HG03064 (cell line): ENCODE measurements at regions not wholly inside any gene's neighbourhood (a gene's known extent, or its start where the extent isn't known, plus 50 kb on each side); places are given as distances from the start of the nearest gene placed in this dataset.
"Not testable (repeated sequence)": the region's sequence is repeated elsewhere in the genome, so short reads cannot be mapped to it uniquely, and the experiment has no call there.

ENCODE experiments used
- ATAC-seq: cut with Tn5 transposase; IDR thresholded peaks from one replicate; pipeline ENCODE4 v1.9.1; 2021; ENCODE audit warnings: low read depth; ENCODE audit not compliant: unreplicated experiment

- ATAC-seq = no peak
These were observed 56.3 kb downstream of the SOX14 start for GRCh38 chr3:137820366-137820765.

- ATAC-seq = no peak
These were observed 71.0 kb downstream of the SOX14 start for GRCh38 chr3:137835096-137835495.

- no peak for ATAC-seq
These were observed 81.1 kb downstream of the SOX14 start for GRCh38 chr3:137845194-137845593.

GRCh38 chr3:137845666-137846065, 81.6 kb downstream of the SOX14 start:
- ATAC-seq = no peak

- no peak for ATAC-seq
These were observed 88.3 kb downstream of the SOX14 start for GRCh38 chr3:137852391-137852830.

GRCh38 chr3:137854533-137855261, 90.6 kb downstream of the SOX14 start:
- ATAC-seq = no peak

GRCh38 chr3:137866001-137866400, 101.9 kb downstream of the SOX14 start:
- ATAC-seq = no peak

- ATAC-seq = no peak
These were observed 102.8 kb downstream of the SOX14 start for GRCh38 chr3:137866933-137867332.

GRCh38 chr3:137867611-137868010, 103.5 kb downstream of the SOX14 start:
- no peak for ATAC-seq

GRCh38 chr3:137869022-137869421, 104.9 kb downstream of the SOX14 start:
- ATAC-seq = no peak

GRCh38 chr3:137872589-137872988, 108.5 kb downstream of the SOX14 start:
- not testable (repeated sequence) for ATAC-seq

- not testable (repeated sequence) for ATAC-seq
These were observed 113.1 kb upstream of the CLDN18 start for GRCh38 chr3:137896842-137897241.

GRCh38 chr3:137906985-137907649, 102.8 kb upstream of the CLDN18 start:
- no peak for ATAC-seq

GRCh38 chr3:137924628-137925027, 85.3 kb upstream of the CLDN18 start:
- no peak for ATAC-seq

GRCh38 chr3:137925080-137925479, 84.9 kb upstream of the CLDN18 start:
- ATAC-seq = no peak

- ATAC-seq = no peak
These were observed 83.0 kb upstream of the CLDN18 start for GRCh38 chr3:137926991-137927390.

GRCh38 chr3:137930976-137931375, 79.0 kb upstream of the CLDN18 start:
- ATAC-seq = no peak

GRCh38 chr3:137938876-137939275, 71.1 kb upstream of the CLDN18 start:
- ATAC-seq = no peak

GRCh38 chr3:137944593-137944992, 65.4 kb upstream of the CLDN18 start:
- ATAC-seq = no peak

GRCh38 chr3:137946356-137946973, 63.5 kb upstream of the CLDN18 start:
- peak; percentile 61 for ATAC-seq

GRCh38 chr3:137947117-137947516, 62.8 kb upstream of the CLDN18 start:
- no peak for ATAC-seq
